Activated CD4-positive, alpha-beta T cell treated with anti-CD3 and anti-CD28 coated beads, Interleukin-2, amount 50 U/mL, for 24 hours (primary cell): ENCODE measurements at regions not wholly inside any gene's neighbourhood (a gene's known extent, or its start where the extent isn't known, plus 50 kb on each side); places are given as distances from the start of the nearest gene placed in this dataset.

Experiments
- DNase-seq, 2 donors: peaks; one replicate each; pipeline ENCODE4 v3.0.0-alpha.2; 2020; ENCODE audit warnings: low read depth in 1 of 2, low spot score in 1 of 2

DNA sequence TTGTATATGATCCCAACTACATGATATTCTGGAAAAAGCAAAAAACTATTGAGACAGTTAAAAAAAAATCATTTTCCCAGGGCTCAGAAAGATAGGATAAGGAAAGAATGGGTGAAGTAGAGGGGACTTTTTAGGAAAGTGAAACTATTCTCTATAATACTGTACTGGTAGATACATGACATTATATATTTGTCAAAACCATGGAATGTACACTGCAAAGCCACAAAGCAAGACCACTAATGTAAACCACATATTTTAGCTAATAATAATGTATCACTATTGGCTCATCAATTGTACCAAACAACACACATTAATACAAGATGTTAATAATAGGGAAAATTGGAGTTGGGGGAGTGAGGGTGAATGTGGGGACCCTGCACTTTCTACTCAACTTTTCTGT lies 182.6 kb downstream of the EFNB2 start:
- DNase-seq = no peak

DNA sequence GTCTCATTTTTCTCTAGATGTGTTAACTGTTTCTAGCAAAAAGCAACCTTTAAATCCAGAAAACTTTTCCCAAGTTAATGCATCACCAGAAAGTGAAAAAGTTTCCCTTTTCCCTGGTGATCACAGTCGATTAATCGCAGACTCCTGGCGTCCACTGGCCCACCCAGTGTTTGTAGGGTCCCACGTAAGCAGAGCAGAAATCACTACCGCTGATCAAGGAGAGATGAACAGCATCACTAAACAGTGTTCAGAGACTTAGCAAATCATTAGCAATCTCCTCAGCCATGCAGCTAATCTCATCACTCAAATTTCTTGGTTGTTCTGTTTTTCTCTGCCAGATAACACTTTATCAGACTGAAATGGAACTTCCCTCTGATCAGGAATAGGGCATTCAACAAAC lies 184.2 kb downstream of the EFNB2 start:
- DNase-seq = no peak

GRCh38 chr13:106350208-106350607 lies 185.3 kb downstream of the EFNB2 start:
- no peak for DNase-seq

DNA sequence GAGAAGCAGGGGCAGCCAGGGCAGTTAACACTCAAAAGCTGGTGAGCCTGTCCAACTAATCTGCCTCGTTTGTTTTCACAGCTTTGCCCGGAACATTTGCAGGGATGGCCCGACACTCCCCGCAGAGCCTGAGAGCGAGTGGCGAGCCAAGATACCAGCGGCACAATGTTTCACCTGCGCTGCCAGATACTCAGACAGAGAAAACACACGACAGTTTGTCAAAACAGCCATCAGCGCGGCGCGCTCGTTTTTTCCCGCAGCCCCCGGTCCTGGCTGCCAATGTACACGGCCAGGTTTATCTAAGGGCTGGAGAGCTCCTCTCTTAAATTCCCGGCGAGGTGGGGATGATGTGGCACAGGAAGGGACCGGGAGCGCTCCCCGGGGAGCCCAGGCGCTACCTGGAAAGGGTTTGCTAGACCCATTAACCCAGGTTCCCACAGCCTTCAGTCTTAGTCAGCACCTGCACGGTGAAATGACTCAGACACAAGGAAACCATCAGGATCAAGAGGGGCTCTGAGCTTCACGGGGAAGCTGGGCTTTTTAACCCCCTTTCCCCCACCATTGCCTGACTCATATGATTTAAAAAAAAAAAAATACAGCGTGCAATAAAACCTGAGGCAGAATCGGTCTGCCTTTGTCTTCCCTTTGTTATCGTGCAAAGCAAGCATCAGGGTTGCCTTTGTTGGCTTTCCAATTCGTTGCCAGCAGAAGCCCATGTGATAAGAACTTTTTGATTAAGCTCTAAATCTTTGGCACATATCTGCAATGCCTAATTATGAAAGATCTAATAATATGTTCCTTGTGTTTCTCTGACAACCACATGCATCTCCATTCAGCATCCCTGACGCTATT lies 186.2 kb downstream of the EFNB2 start:
- DNase-seq = no peak

GRCh38 chr13:106348075-106348840 lies 187.2 kb downstream of the EFNB2 start:
- DNase-seq = no peak

DNA sequence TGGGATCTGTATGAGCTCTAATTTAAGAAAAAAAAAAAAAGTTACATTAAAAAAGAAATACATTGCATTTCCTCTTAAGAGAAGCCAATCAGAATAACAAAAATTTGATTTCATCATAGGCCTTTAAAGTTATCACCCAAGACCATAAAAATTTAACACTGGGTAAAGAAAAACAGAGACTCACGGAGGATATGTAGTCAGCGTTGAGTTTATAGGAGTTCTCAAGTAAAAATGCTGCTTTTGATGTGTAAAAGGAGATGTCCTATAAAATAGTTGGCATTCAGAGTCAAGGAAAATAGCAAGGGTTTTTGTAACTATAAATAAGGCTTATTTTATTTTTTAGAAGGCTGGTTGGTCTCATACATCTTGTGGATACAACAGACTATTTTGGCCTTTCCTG lies 191.1 kb downstream of the EFNB2 start:
- DNase-seq = no peak

DNA sequence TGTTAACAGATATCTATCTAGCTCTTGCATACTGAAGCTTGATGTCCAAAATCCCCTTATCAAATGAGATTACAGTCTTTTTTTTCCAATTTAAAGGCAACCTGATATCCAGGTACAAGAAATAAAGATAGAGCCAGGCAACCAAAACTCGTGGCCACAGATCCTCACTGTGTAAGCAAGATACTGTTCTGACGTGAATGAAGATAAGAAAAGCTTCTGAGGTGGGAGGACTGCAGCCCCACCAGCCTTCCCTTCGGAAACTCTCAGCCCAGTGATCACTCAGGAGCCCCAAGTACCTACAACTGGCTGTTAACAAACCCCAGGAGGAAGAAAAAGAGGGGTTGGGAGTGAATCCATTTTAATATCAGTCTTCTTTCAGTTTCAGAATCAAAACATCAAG lies 191.6 kb downstream of the EFNB2 start:
- DNase-seq = no peak

DNA sequence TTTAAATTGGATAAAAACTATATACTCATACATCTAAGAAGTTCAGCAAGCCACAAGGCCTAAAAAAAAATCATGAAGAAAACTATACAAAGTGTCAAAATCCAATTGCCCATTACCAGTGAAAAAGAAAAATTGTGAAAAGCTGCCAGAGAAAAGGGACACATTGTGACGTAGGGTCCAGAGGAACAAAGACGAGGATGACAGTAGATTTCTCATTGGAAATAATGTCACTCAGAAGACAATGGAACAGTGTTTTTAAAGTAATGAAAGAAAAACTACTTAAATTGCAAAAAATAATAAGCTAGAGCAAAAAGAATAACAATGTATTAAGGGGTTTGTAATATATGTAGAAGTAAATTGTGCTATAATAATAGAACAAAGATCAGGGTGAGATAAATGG lies 195.2 kb downstream of the EFNB2 start:
- DNase-seq = no peak

GRCh38 chr13:106337096-106337850 lies 198.2 kb downstream of the EFNB2 start:
- DNase-seq = no peak

DNA sequence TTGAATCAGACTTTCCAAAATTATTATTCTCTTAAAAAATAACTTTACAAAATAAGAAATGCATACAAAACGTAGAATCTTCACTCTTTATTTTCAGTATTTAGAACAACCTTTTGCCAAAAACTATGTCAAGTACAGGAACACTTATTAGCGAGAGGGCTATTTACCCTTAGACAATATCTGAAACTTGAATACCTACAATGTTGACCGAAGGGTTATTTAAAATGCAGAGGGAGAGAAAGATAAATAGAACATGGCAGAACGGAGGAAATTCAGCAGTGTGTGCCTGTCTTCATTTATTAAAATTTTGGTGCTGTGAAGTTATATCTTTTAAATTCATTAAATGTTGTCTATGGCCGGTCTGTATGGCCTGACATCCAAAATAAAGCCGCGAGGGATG lies 198.8 kb downstream of the EFNB2 start:
- no peak for DNase-seq

- DNase-seq = no peak
Measured at GRCh38 chr13:106332621-106333020, 202.8 kb downstream of the EFNB2 start.

DNA sequence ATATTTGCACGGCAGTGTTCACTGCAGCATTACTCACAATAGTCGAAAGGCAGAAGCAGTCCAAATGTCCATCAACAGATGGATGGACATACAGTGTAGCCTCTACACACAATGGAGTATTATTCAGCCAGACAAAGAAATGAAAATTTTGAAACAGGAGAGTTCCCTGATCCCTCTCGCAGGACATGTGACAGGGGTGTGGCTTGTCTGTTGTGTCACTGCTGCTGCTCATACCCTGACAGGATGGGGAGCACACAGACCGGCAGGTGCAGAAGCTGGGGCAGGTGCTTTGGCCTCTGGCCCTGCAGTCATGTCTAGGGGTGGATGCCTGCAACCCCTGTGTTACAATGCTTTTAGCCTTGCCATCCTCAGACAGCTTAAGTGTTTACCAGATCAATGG lies 204.3 kb downstream of the EFNB2 start:
- DNase-seq = no peak

- DNase-seq = no peak
Measured at GRCh38 chr13:106329941-106330340, 205.5 kb downstream of the EFNB2 start.

DNA sequence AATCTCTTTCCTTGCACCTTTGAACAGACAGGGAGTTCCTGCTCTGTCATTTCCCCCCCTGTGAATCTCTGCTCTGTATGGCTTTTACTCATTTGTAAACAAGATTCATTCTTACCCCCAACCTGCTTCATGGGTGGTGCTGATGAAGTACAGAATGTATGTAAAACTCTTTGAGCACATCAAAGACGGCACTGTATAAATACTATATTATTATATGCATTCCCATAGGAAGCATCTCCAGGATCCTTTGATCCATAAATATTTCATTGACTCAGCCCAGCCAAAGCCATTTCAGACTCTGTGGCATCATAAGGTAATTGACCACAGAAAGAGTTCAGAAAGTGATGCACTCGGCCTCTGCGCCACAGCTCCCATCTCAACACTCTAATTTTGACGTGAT lies 208.7 kb downstream of the EFNB2 start:
- DNase-seq = no peak

GRCh38 chr13:106324444-106324843 lies 211.0 kb downstream of the EFNB2 start:
- no peak for DNase-seq

DNA sequence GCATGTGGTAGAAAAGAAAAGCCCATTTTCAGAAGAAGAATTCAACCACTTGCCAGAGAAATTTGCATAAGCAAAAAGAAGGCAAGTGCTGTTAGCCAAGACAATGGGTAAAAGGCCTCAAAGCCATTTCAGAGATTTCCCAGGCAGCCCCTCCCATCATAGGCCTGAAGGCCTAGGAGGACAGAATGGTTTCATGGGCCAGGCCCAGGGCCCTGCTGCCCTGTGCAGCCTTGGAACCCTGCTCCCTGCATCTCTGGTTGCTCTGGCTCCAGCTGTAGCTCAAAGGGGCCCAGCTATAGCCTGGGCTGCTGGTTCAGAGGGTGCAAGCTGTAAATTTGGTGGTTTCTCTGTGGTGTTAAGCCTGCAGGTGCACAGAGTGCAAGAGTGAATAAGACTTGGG lies 212.8 kb downstream of the EFNB2 start:
- DNase-seq = no peak

DNA sequence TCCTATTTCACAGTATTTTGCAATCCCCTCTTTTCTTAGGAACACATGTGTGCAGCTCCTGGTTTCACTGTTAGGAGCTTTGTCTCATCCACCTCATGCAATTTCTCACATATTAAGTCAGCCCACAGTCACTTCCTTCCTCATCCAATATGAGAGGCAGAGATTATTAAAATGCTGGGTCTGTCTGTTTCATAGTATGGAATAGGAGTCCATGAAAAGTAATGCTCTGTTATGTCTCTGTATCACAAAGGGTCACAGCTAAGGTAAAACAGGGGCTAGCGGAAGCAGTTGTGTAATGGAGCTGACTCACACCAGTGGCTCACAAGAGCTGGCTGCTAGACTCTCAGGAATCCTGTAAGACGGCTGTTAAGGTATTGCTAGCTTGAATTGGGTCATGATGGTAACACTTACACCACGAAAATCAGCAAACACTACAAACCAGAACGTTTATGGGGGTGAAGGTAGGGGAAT lies 216.5 kb downstream of the EFNB2 start:
- no peak for DNase-seq

DNA sequence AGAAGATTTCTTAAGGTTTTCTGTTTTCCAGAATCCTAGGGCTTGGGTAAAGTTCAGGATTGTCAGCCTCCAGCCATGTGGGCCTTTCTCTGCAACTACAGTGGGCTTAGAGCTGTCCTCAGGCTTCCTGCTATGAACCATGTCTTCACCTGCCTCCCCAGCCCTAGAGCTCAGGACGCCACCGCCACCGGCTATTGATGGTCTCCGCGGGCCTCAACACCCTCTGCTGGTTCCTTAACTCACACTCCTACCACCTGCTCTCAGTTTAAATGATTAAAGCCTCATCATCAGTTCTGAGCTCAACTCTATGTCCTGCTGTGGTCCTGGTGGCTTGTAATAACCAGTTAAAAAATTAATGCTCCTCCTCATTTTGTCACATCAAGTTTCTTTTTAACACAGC lies 221.0 kb downstream of the EFNB2 start:
- no peak for DNase-seq

DNA sequence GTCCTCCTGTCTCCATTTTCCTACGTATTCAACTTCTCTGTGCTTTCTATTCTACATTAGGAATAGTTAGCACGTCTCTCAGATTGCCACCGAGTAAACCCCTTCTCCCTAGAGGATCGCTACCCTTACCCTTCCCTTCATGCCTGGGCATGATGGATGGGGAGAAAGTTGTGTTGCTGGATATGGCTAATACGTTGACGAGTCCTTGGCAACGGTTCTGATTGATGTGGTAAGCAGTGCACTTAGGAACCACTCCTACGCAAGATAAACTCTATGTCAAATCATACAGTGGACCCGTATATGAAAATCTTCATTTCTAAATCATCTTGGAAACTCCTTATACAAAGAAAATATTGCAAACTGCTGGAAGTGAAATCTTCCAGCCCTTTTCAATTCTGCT lies 224.5 kb downstream of the EFNB2 start:
- DNase-seq = no peak

DNA sequence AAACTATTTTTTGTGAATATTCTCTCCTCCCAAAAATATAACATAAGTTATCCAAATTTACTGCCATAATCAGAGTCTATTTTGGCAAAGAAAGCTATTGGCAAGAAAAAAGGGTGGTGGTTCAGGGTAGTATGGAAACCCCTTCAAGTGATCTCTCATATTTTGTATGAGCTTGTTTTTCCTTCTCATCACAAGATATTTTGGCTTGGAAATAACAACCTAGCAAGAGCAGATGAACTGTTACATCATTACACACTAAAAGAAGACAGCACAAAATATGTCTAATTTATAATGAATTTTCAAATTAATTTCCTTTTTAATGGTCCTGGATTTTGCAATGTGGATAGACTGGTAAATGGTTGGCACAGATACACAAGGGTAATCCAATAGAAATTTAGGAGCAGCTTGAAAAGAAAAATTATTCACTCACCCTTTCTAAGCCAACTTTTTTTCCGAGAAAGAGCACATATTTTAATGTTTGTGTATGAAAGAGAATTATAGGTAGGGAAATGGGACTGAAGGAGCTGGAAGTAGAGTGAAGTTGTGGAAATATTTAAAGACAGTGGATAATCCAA lies 225.1 kb downstream of the EFNB2 start:
- no peak for DNase-seq

GRCh38 chr13:106306748-106307277 lies 228.6 kb downstream of the EFNB2 start:
- DNase-seq = no peak
